Endodermal cell (in vitro differentiated cells): ENCODE measurements at regions not wholly inside any gene's neighbourhood (a gene's known extent, or its start where the extent isn't known, plus 50 kb on each side); places are given as distances from the start of the nearest gene placed in this dataset.

Source experiments
- DNase-seq: peaks from one replicate; pipeline ENCODE4 v3.0.0-alpha.2; 2017
- H3K27ac ChIP-seq: 2 replicates; pipeline ENCODE4 v1.5.1; 2013; ENCODE audit warnings: mild to moderate bottlenecking, low read depth, low read length, moderate library complexity
- H3K27me3 ChIP-seq: 2 replicates; pipeline ENCODE4 v1.6.1; 2013; ENCODE audit warnings: mild to moderate bottlenecking, low read length, moderate library complexity; ENCODE audit not compliant: insufficient read depth, control insufficient read depth, poor library complexity, severe bottlenecking
- H3K36me3 ChIP-seq: 2 replicates; pipeline ENCODE4 v1.7.0; 2013; ENCODE audit warnings: mild to moderate bottlenecking, low read length, moderate library complexity; ENCODE audit not compliant: control insufficient read depth, insufficient read depth
- H3K4me1 ChIP-seq: one replicate; pipeline ENCODE4 v1.7.0; 2013; ENCODE audit warnings: low read length; ENCODE audit not compliant: control insufficient read depth, insufficient read depth
- H3K4me3 ChIP-seq: 2 replicates; pipeline ENCODE4 v1.5.1; 2013; ENCODE audit warnings: mild to moderate bottlenecking, low read length, moderate library complexity
- H3K9ac ChIP-seq: 2 replicates; pipeline ENCODE4 v1.6.1; 2013; ENCODE audit warnings: mild to moderate bottlenecking, low read length, moderate library complexity; ENCODE audit not compliant: poor library complexity, severe bottlenecking; ENCODE audit errors: extremely low read depth
- H3K9me3 ChIP-seq: 2 replicates; pipeline ENCODE4 v1.6.1; 2013; ENCODE audit warnings: mild to moderate bottlenecking, low read length, moderate library complexity; ENCODE audit not compliant: control insufficient read depth
- H3K27ac Mint-ChIP-seq: 2 replicates; pipeline ENCODE4 v1.8.0; 2020; ENCODE audit warnings: mixed read lengths
- H3K27me3 Mint-ChIP-seq: 2 replicates; pipeline ENCODE4 v1.8.0; 2021; ENCODE audit warnings: mild to moderate bottlenecking, mixed read lengths; ENCODE audit not compliant: insufficient read depth
- H3K36me3 Mint-ChIP-seq: 2 replicates; pipeline ENCODE4 v1.8.0; 2020; ENCODE audit warnings: low read depth, mixed read lengths
- H3K4me1 Mint-ChIP-seq: 2 replicates; pipeline ENCODE4 v1.8.0; 2020; ENCODE audit warnings: mixed read lengths
- H3K4me3 Mint-ChIP-seq: 2 replicates; pipeline ENCODE4 v1.8.0; 2020; ENCODE audit warnings: mild to moderate bottlenecking, moderate library complexity, mixed read lengths
- H3K9me3 Mint-ChIP-seq: 2 replicates; pipeline ENCODE4 v1.8.0; 2020; ENCODE audit warnings: mild to moderate bottlenecking, mixed read lengths
- WGBS, 2 experiments: methylation state at CpG; one replicate each; pipeline versions ENCODE4 v1.1.5 to v1.1.7; 2013; ENCODE audit warnings: missing lambda C conversion rate in 2 of 2, mixed read lengths in 1 of 2; ENCODE audit not compliant: insufficient coverage in 1 of 2, insufficient read length in 1 of 2; 5-methylcytosine and 5-hydroxymethylcytosine counted together
- TF ChIP-seq, protein P1 (sequence below): fragments of 200-600 bp; sonication (generic); conservative IDR thresholded peaks from 2 replicates; pipeline ENCODE4 v1.5.0; 2021; ENCODE audit warnings: antibody characterized with exemption, mild to moderate bottlenecking

DNA sequence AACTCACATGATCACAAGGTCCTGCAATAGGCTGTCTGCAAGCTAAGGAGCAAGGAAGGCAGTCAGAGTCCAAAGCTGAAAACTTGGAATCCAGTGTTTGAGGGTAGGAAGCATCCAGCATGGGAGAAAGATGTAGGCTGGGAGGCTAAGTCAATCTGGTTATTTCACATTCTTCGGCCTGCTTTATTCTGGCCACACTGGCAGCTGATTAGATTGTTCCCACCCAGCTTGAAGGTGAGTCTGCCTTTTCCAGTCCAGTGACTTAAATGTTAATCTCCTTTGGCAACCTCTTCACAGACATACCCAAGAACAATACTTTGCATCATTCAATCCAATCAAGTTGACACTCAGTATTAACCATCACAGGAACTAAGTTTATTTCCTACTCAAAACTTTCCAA is 453.4 kb downstream of the TLE4 start:
- no peaks in the 10 kb centered on the region for H3K9me3 Mint-ChIP-seq
- H3K9ac ChIP-seq = no peak overlapping the region
- H3K36me3 Mint-ChIP-seq = no peaks in the 10 kb centered on the region
- TF ChIP-seq, protein P1, sequence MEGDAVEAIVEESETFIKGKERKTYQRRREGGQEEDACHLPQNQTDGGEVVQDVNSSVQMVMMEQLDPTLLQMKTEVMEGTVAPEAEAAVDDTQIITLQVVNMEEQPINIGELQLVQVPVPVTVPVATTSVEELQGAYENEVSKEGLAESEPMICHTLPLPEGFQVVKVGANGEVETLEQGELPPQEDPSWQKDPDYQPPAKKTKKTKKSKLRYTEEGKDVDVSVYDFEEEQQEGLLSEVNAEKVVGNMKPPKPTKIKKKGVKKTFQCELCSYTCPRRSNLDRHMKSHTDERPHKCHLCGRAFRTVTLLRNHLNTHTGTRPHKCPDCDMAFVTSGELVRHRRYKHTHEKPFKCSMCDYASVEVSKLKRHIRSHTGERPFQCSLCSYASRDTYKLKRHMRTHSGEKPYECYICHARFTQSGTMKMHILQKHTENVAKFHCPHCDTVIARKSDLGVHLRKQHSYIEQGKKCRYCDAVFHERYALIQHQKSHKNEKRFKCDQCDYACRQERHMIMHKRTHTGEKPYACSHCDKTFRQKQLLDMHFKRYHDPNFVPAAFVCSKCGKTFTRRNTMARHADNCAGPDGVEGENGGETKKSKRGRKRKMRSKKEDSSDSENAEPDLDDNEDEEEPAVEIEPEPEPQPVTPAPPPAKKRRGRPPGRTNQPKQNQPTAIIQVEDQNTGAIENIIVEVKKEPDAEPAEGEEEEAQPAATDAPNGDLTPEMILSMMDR = no peak
- DNase-seq = no peak
- H3K27ac ChIP-seq = no peak overlapping the region
- peaks cover 24% of the 10 kb centered on the region for H3K27me3 ChIP-seq
- no peaks in the 10 kb centered on the region for H3K36me3 ChIP-seq
- no peak overlapping the region for H3K27ac Mint-ChIP-seq
- no peaks in the 10 kb centered on the region for H3K4me1 ChIP-seq
- H3K4me3 ChIP-seq = no peak overlapping the region
- peaks cover 9% of the 10 kb centered on the region for H3K9me3 ChIP-seq
- H3K4me3 Mint-ChIP-seq = no peak overlapping the region
- peaks cover 20% of the 10 kb centered on the region for H3K27me3 Mint-ChIP-seq
- H3K4me1 Mint-ChIP-seq = no peaks in the 10 kb centered on the region
- WGBS, 2 experiments = 92% methylated on average over 1 of the region's 1 CpG; no CpG with 5 or more reads in 1 of the 2 experiments

DNA sequence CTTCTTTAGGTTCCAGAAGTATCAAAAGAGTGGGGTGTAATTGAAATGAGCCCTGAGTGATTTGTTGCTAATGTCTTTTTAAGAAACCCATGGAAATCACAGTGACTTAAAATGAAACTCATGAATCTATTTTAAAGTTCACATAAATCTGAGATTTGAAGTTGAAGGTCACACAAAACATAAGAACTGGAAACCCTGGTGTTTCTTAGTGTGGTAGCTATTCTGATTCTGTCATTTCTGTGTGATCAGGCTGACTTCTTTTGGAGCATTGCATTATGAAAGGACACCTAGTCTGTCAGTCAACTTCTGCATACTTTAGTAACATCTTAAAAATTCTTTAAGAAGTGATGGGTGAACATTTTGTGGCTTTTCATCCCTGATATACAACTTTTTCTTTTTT is 448.8 kb downstream of the TLE4 start:
- Histone ChIP-seq H3K4me3 (no peak overlapping the region), H3K9me3 (peaks cover 9% of the 10 kb centered on the region), H3K27ac (no peak overlapping the region), H3K9ac (no peak overlapping the region), H3K36me3 (no peaks in the 10 kb centered on the region), H3K4me1 (no peaks in the 10 kb centered on the region), H3K27me3 (no peaks in the 10 kb centered on the region)
- Mint-ChIP-seq H3K4me3 (no peak overlapping the region), H3K27me3 (peaks cover 3% of the 10 kb centered on the region), H3K36me3 (no peaks in the 10 kb centered on the region), H3K4me1 (no peaks in the 10 kb centered on the region), H3K27ac (no peak overlapping the region), H3K9me3 (no peaks in the 10 kb centered on the region)
- TF ChIP-seq, protein P1 = no peak
- no peak for DNase-seq

DNA sequence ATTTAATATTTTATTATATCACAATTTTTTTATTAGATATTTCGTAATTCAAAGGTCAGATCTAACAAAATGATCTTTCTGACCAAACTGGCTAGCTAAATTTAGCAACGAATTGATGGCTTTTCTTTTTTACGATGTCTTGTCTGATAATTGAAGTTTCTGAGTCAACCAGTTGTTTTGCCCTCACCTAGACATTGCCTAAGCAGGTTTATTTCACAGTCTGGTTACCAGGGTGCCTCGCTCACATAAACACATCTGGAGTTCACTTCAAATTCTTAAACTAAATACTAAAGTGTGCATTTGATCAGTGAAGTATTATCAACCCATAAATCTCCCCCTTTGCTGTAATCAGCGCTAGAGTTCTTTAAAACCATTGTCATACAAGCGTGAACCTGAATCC is 448.3 kb downstream of the TLE4 start:
- Histone ChIP-seq H3K27ac (no peak overlapping the region), H3K36me3 (no peaks in the 10 kb centered on the region), H3K27me3 (no peaks in the 10 kb centered on the region), H3K9ac (no peak overlapping the region), H3K9me3 (peaks cover 9% of the 10 kb centered on the region), H3K4me3 (no peak overlapping the region), H3K4me1 (no peaks in the 10 kb centered on the region)
- Mint-ChIP-seq H3K27ac (no peak overlapping the region), H3K4me3 (no peak overlapping the region), H3K27me3 (peaks cover 3% of the 10 kb centered on the region), H3K9me3 (no peaks in the 10 kb centered on the region), H3K4me1 (no peaks in the 10 kb centered on the region), H3K36me3 (no peaks in the 10 kb centered on the region)
- TF ChIP-seq, protein P1 = no peak
- no peak for DNase-seq
- 87 to 92% methylated on average over 5 to 6 of the region's 6 CpGs for WGBS, 2 experiments
